H1 (cell line): ENCODE measurements at regions not wholly inside any gene's neighbourhood (a gene's known extent, or its start where the extent isn't known, plus 50 kb on each side); places are given as distances from the start of the nearest gene placed in this dataset. TPM values are rescaled to one million over a fixed set of nuclear protein-coding genes. Genes with fewer than 3 reads are reported as not detected.
"Not testable (repeated sequence)": the region's sequence is repeated elsewhere in the genome, so short reads cannot be mapped to it uniquely, and the experiment has no call there.

Experiments
- CTCF ChIA-PET: fragments of 300-600 bp; sonication (Branson Sonifier 250); formaldehyde crosslinking; loops from one replicate; lab custom pipeline; 2021; ENCODE audit not compliant: partially characterized antibody; lab: Charles Lee
- POLR2A ChIA-PET: fragments of 300-600 bp; sonication (Branson Sonifier 250); formaldehyde crosslinking; loops from one replicate; lab custom pipeline; 2021; ENCODE audit warnings: inconsistent platforms; ENCODE audit not compliant: partially characterized antibody; lab: Charles Lee
- DNase-seq, 2 experiments: peaks; one replicate each; pipeline versions ENCODE4 v3.0.0 to v3.0.0-alpha.2; 2010 to 2022; ENCODE audit warnings: low spot score in 2 of 2, low read depth in 1 of 2, mixed read lengths in 1 of 2
- FAIRE-seq: peaks from 2 replicates; lab custom pipeline; 2011; peaks lifted over from hg19 to GRCh38; lab: Jason Lieb, UNC
- H2AFZ ChIP-seq: 2 replicates; pipeline ENCODE4 v1.8.1; 2012; ENCODE audit warnings: low read length, inconsistent platforms
- H2AK5ac ChIP-seq: 2 replicates; pipeline ENCODE4 v1.6.1; 2013; ENCODE audit warnings: low read depth, low read length
- H2BK120ac ChIP-seq: replicated peaks from 2 replicates; pipeline ENCODE3; 2013; ENCODE audit warnings: low read depth, low read length, inconsistent platforms
- H2BK12ac ChIP-seq: 2 replicates; pipeline ENCODE4 v1.6.1; 2013; ENCODE audit warnings: low read depth, low read length
- H2BK15ac ChIP-seq: 2 replicates; pipeline ENCODE4 v1.6.1; 2013; ENCODE audit warnings: low read length
- H2BK20ac ChIP-seq: 2 replicates; pipeline ENCODE4 v1.6.1; 2013; ENCODE audit warnings: low read length
- H2BK5ac ChIP-seq: 2 replicates; pipeline ENCODE4 v1.6.1; 2013; ENCODE audit warnings: low read depth, low read length
- H3K14ac ChIP-seq: 2 replicates; pipeline ENCODE4 v1.6.1; 2013; ENCODE audit warnings: inconsistent platforms; ENCODE audit not compliant: insufficient read length
- H3K18ac ChIP-seq: 2 replicates; pipeline ENCODE4 v1.6.1; 2013; ENCODE audit warnings: low read length; ENCODE audit errors: extremely low read depth
- H3K23ac ChIP-seq: 2 replicates; pipeline ENCODE4 v1.6.1; 2013; ENCODE audit warnings: inconsistent platforms; ENCODE audit not compliant: insufficient read length
- H3K23me2 ChIP-seq: 2 replicates; pipeline ENCODE4 v1.6.1; 2013; ENCODE audit warnings: low read depth, low read length
- H3K27ac ChIP-seq: 2 replicates; pipeline ENCODE4 v1.6.1; 2011; ENCODE audit warnings: low read depth, low read length, inconsistent platforms
- H3K27me3 ChIP-seq, 4 experiments: replicated peaks in 1 of 4; 1 replicate in 1 of 4; 2 replicates in 3 of 4; pipeline versions ENCODE4 v1.6.1 to v1.8.1; 2011 to 2013; ENCODE audit warnings: low read length in 3 of 4, mild to moderate bottlenecking in 3 of 4, inconsistent platforms in 2 of 4, mixed read lengths in 2 of 4, moderate library complexity in 1 of 4; ENCODE audit not compliant: control insufficient read depth in 3 of 4, insufficient read depth in 3 of 4; ENCODE audit errors: extremely low read depth in 1 of 4
- H3K36me3 ChIP-seq, 4 experiments: 2 replicates each; pipeline versions ENCODE4 v1.6.1 to v1.8.1; 2011 to 2013; ENCODE audit warnings: mild to moderate bottlenecking in 4 of 4, low read length in 3 of 4, moderate library complexity in 2 of 4, control low read depth in 1 of 4, inconsistent platforms in 1 of 4; ENCODE audit not compliant: insufficient read depth in 4 of 4, control insufficient read depth in 2 of 4
- H3K4ac ChIP-seq: replicated peaks from 2 replicates; pipeline ENCODE3; 2013; ENCODE audit warnings: low read length, low read depth, mixed read lengths, inconsistent platforms; ENCODE audit not compliant: insufficient read length
- H3K4me1 ChIP-seq, 4 experiments: replicated peaks in 1 of 4; 1 replicate in 1 of 4; 2 replicates in 3 of 4; pipeline versions ENCODE4 v1.6.1 to v1.8.1; 2011 to 2013; ENCODE audit warnings: low read length in 3 of 4, inconsistent platforms in 2 of 4, mixed read lengths in 1 of 4; ENCODE audit not compliant: insufficient read depth in 4 of 4, control insufficient read depth in 3 of 4
- H3K4me2 ChIP-seq, 2 experiments: 2 replicates each; pipeline versions ENCODE4 v1.6.1 to v1.8.1; 2011 to 2013; ENCODE audit warnings: low read depth in 2 of 2, low read length in 2 of 2, control low read depth in 1 of 2, inconsistent platforms in 1 of 2, mild to moderate bottlenecking in 1 of 2; ENCODE audit not compliant: insufficient read depth in 1 of 2
- H3K4me3 ChIP-seq, 4 experiments: fragments of 200-600, 300-600 bp in 1 of 4; sonication (generic), shearing (Covaris generic), sonication (Bioruptor Twin) in 1 of 4; 2 replicates each; pipeline versions ENCODE4 v1.5.1 to v1.8.1; 2011 to 2016; ENCODE audit warnings: low read length in 4 of 4, low read depth in 3 of 4, control low read depth in 2 of 4, inconsistent platforms in 2 of 4, mild to moderate bottlenecking in 2 of 4, mixed read lengths in 1 of 4, moderate library complexity in 1 of 4; ENCODE audit not compliant: insufficient read depth in 2 of 4; ENCODE audit errors: extremely low read depth in 1 of 4
- H3K56ac ChIP-seq: replicated peaks from 2 replicates; pipeline ENCODE3; 2013; ENCODE audit warnings: low read depth, mild to moderate bottlenecking, mixed read lengths, low read length, inconsistent platforms; ENCODE audit not compliant: insufficient read length
- H3K79me1 ChIP-seq: 2 replicates; pipeline ENCODE4 v1.6.1; 2013; ENCODE audit warnings: low read depth, low read length, control low read depth
- H3K79me2 ChIP-seq, 2 experiments: 2 replicates each; pipeline versions ENCODE4 v1.6.1 to v1.8.1; 2012 to 2013; ENCODE audit warnings: low read length in 2 of 2, mild to moderate bottlenecking in 2 of 2, inconsistent platforms in 1 of 2; ENCODE audit not compliant: insufficient read depth in 2 of 2, control insufficient read depth in 1 of 2
- H3K9ac ChIP-seq, 4 experiments: replicated peaks in 1 of 4; 1 replicate in 1 of 4; 2 replicates in 3 of 4; pipeline versions ENCODE4 v1.6.1 to v1.8.1; 2011 to 2013; ENCODE audit warnings: low read depth in 3 of 4, low read length in 3 of 4, control low read depth in 2 of 4, mild to moderate bottlenecking in 2 of 4, moderate library complexity in 2 of 4, inconsistent platforms in 1 of 4; ENCODE audit errors: extremely low read depth in 1 of 4
- H3K9me3 ChIP-seq, 2 experiments: 2 replicates each; pipeline versions ENCODE4 v1.6.1 to v1.8.1; 2012 to 2013; ENCODE audit warnings: mild to moderate bottlenecking in 2 of 2, moderate library complexity in 2 of 2, control low read depth in 1 of 2, inconsistent platforms in 1 of 2, low read depth in 1 of 2, low read length in 1 of 2, mixed read lengths in 1 of 2; ENCODE audit not compliant: insufficient read depth in 2 of 2
- H4K20me1 ChIP-seq, 2 experiments: replicated peaks in 1 of 2; 2 replicates each; pipeline versions ENCODE3 to v1.8.1; 2011 to 2013; ENCODE audit warnings: inconsistent platforms in 2 of 2, low read length in 2 of 2, mild to moderate bottlenecking in 1 of 2; ENCODE audit not compliant: insufficient read depth in 2 of 2, control insufficient read depth in 1 of 2
- H4K5ac ChIP-seq: 2 replicates; pipeline ENCODE4 v1.6.1; 2013; ENCODE audit warnings: low read length, low read depth, mixed read lengths, inconsistent platforms; ENCODE audit not compliant: insufficient read length
- H4K8ac ChIP-seq: 2 replicates; pipeline ENCODE4 v1.8.0; 2013; ENCODE audit warnings: mild to moderate bottlenecking, moderate library complexity, low read length, inconsistent platforms; ENCODE audit not compliant: insufficient read depth; ENCODE audit errors: extremely low read depth
- H4K91ac ChIP-seq: replicated peaks from 2 replicates; pipeline ENCODE3; 2013; ENCODE audit warnings: low read length, mixed read lengths, inconsistent platforms; ENCODE audit not compliant: insufficient read length
- WGBS, 2 experiments: shearing (Covaris generic) in 1 of 2; methylation state at CpG; one replicate each; pipeline versions ENCODE4 v1.1.6 to v1.1.7; 2013 to 2015; ENCODE audit warnings: low lambda C conversion rate in 2 of 2, mixed read lengths in 2 of 2, inconsistent platforms in 1 of 2, low coverage in 1 of 2, missing lambda C conversion rate in 1 of 2; ENCODE audit not compliant: insufficient replicate concordance in 2 of 2, insufficient coverage in 1 of 2, insufficient read length in 1 of 2; ENCODE audit errors: extremely low coverage in 1 of 2, missing lambda C conversion rate in 1 of 2; 5-methylcytosine and 5-hydroxymethylcytosine counted together
- small RNA-seq: library from polyadenylated mRNA; stranded (forward); fragments of <200 nt; extraction: miRNeasy Mini kit (QIAGEN cat#:217004); gene quantifications from one replicate; pipeline ENCODE3, GENCODE V24; 2013; ENCODE audit not compliant: insufficient read depth

- H3K4me2 ChIP-seq, H3K56ac ChIP-seq, H3K14ac ChIP-seq, H3K23me2 ChIP-seq, H3K79me2 ChIP-seq, H2BK12ac ChIP-seq, FAIRE-seq, H3K27me3 ChIP-seq, H2AK5ac ChIP-seq, H3K9ac ChIP-seq, H3K27ac ChIP-seq, POLR2A ChIA-PET, H3K4ac ChIP-seq, H4K5ac ChIP-seq, H4K91ac ChIP-seq, H4K20me1 ChIP-seq, H2BK120ac ChIP-seq, H3K23ac ChIP-seq, H3K4me1 ChIP-seq, H3K79me1 ChIP-seq, H2BK15ac ChIP-seq, CTCF ChIA-PET, H4K8ac ChIP-seq, H3K4me3 ChIP-seq, H2BK5ac ChIP-seq, H3K18ac ChIP-seq, DNase-seq, H2AFZ ChIP-seq, H3K36me3 ChIP-seq, H2BK20ac ChIP-seq: not testable (repeated sequence)
- H3K9me3 ChIP-seq, result peaks cover 3 to 22% of the 10 kb centered on the region in 2 experiments; a peak in 3 of 4 replicates
- WGBS, 2 experiments, result 80% methylated on average over 1 of the region's 1 CpG; no CpG with 5 or more reads in 1 of the 2 experiments
Observed at GRCh38 chr2:91917602-91918001, 2953.6 kb upstream of the TEKT4 start.

Small RNAs in the stretch of these regions (small RNA-seq; reads per million reads assigned to genes)
- not detected for gene AC127391.1
